Mucosa of descending colon (tissue), 3 donors: ENCODE measurements at regions not wholly inside any gene's neighbourhood (a gene's known extent, or its start where the extent isn't known, plus 50 kb on each side); places are given as distances from the start of the nearest gene placed in this dataset.

ENCODE experiments used
- ATAC-seq: fragments of 200-7000 bp; cut with Tn5 transposase; one replicate; pipeline ENCODE4 v1.9.1; 2020; ENCODE audit warnings: mild to moderate bottlenecking, moderate library complexity
- DNase-seq, 3 donors: peaks; one replicate each; pipeline ENCODE4 v3.0.0-alpha.2; 2020
- H3K36me3 ChIP-seq: fragments of 200-600 bp; one replicate; pipeline ENCODE4 v1.8.0; 2021; ENCODE audit warnings: low read depth, mild to moderate bottlenecking
- H3K4me1 ChIP-seq: fragments of 200-600 bp; one replicate; pipeline ENCODE4 v1.8.0; 2021; ENCODE audit warnings: low read depth, mild to moderate bottlenecking
- H3K4me3 ChIP-seq: fragments of 200-600 bp; one replicate; pipeline ENCODE4 v1.8.0; 2021; ENCODE audit warnings: mild to moderate bottlenecking
- H3K9me3 ChIP-seq: fragments of 200-600 bp; one replicate; pipeline ENCODE4 v1.8.0; 2021; ENCODE audit warnings: mild to moderate bottlenecking
- intact Hi-C, 2 donors: fragments of 100-400 bp; cut with DNase I in 1 of 2; cut with micrococcal nuclease in 1 of 2; formaldehyde crosslinking; loops; one replicate each; pipeline versions ENCODE4 v1.11.0 to v1.11.1; 2022; cut with DNase I, micrococcal nuclease
- TF ChIP-seq, protein P1 (sequence below): fragments of 200-600 bp; IDR thresholded peaks from one replicate; pipeline ENCODE4 v1.8.0; 2022; ENCODE audit warnings: antibody characterized with exemption, mild to moderate bottlenecking
- donor health status: DM: no; HTN: no; CAD: no; lungs with moderate emphysema.
- donor health status: DM: no; HTN: no; CAD: no.
- donor health status: DM: no; HTN: yes; CAD: no.

DNA sequence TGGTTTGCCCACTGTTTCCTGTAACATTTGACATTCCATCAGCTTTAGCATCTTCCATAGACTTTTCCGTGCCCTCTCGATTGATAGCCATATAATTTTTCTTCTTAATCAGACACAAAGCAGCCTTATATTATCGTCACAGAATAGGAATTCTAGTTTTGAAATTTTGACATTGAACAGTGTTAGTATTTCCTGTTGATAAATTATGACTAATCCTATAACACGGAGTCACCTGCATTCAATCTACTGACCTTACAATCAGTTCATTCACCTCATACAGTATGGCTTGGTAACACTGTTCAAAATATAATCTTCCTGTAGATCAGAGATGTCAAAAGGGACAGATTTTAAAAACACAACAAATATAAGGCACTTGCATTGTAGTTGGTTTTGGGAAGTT, 423.7 kb downstream of the C3orf38 start:
- no peak for ATAC-seq
- H3K36me3 ChIP-seq, result no peaks in the 10 kb centered on the region
- TF ChIP-seq, protein P1, sequence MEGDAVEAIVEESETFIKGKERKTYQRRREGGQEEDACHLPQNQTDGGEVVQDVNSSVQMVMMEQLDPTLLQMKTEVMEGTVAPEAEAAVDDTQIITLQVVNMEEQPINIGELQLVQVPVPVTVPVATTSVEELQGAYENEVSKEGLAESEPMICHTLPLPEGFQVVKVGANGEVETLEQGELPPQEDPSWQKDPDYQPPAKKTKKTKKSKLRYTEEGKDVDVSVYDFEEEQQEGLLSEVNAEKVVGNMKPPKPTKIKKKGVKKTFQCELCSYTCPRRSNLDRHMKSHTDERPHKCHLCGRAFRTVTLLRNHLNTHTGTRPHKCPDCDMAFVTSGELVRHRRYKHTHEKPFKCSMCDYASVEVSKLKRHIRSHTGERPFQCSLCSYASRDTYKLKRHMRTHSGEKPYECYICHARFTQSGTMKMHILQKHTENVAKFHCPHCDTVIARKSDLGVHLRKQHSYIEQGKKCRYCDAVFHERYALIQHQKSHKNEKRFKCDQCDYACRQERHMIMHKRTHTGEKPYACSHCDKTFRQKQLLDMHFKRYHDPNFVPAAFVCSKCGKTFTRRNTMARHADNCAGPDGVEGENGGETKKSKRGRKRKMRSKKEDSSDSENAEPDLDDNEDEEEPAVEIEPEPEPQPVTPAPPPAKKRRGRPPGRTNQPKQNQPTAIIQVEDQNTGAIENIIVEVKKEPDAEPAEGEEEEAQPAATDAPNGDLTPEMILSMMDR, result no peak

DNA sequence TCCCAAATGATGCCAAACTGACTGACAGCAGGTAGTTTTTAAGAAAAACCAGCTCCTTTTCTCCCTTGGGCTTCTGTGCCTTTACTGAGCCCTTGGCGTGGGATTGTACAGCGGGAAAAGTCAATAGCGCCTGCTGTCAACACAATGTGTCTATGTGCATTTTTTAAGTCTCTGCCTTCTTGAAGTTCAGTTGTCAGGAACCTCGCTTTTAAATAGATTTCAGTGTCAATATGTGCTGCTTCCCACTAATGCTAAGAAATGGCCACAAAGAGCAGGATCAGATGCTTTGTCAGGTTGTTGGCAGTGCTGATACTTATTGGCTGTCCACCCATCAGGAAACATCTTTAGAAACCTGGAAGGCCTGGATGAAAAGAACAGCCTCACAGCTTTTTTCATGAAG, 424.4 kb downstream of the C3orf38 start:
- no peaks in the 10 kb centered on the region for H3K4me1 ChIP-seq
- H3K36me3 ChIP-seq, result no peaks in the 10 kb centered on the region
- intact Hi-C loops, result no loop called here
- TF ChIP-seq, protein P1, result no peak
- H3K4me3 ChIP-seq, result no peak overlapping the region
- no peak for ATAC-seq
- peaks cover 9% of the 10 kb centered on the region for H3K9me3 ChIP-seq
- no peak for DNase-seq

More for the DNA sequence above, 423.7 kb downstream of the C3orf38 start:
- H3K4me3 ChIP-seq, result no peak overlapping the region
- H3K4me1 ChIP-seq, result no peaks in the 10 kb centered on the region
- intact Hi-C loops, result no loop called here
- no peak for DNase-seq
- H3K9me3 ChIP-seq, result peaks cover 9% of the 10 kb centered on the region

DNA sequence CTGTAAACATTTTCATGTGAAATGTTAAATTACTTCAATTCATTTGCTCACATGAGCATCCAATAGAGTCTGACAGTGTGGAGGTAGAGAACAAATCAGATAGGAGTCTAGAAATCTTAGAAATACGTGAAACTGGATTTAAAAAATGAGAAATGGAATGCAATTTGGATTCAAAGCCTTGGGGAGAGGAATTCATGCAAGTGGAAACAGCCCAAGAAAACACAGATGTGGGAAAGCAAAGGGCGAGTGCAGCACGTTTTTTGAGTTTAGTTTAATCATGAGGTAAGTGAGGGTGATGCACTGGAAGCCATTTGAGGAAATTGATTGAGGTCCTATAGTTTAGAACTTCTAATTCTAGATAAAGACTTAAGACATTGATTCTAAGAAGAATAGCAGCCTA, 434.7 kb downstream of the C3orf38 start:
- no peaks in the 10 kb centered on the region for H3K4me1 ChIP-seq
- no peak overlapping the region for H3K4me3 ChIP-seq
- DNase-seq (no peak), ATAC-seq (no peak)
- TF ChIP-seq, protein P1, result no peak
- no peaks in the 10 kb centered on the region for H3K36me3 ChIP-seq
- intact Hi-C loops, result no loop called here
- no peaks in the 10 kb centered on the region for H3K9me3 ChIP-seq

DNA sequence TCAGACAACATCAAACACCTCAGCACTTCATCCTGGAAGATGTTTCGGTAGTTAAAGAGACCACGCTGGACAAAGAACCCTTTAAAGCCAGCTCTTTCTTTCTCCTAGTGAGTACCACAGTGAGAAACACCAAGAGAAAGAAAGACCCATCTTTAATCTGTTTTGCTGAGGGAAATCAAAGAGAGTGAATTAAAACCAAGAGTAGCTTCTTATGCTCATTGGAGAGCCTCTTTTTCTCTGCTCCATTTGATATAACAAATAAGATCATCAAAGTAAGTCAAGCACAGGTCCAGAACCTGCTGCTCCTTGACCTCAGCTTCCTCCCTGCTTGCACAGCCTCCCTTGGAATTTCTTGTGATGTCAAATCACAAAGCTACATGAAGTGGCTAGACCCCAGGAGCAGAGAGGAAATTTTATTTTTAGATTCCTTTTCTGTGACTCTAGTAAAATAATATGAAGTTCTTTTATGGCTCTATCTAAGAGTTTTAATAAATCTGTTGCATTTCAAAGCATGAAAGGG, 436.4 kb downstream of the C3orf38 start:
- no peaks in the 10 kb centered on the region for H3K4me1 ChIP-seq
- H3K4me3 ChIP-seq, result no peak overlapping the region
- no peaks in the 10 kb centered on the region for H3K36me3 ChIP-seq
- H3K9me3 ChIP-seq, result no peaks in the 10 kb centered on the region
- no peak for ATAC-seq
- intact Hi-C loops, result no loop called here
- TF ChIP-seq, protein P1, result no peak
- no peak for DNase-seq

DNA sequence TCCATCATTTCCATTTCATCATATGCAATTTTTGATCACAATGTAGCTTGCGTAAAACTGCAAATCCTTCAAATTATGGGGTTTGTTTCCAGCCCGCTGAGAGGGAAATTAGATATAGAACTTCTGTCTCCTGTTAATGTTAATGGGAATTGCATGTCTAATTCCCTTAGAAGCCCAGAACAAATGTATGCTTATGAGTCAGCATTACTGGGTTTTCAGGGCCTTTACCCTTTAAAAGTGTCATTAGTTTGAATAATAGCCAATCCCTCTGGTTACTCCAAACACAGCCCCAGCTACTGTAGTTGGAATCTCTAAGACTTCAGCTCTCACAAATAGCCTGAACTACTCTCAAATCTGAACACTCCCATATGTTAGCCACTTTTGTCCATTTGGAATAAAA, 439.4 kb downstream of the C3orf38 start:
- ATAC-seq, result no peak
- Histone ChIP-seq H3K4me3 (no peak overlapping the region), H3K9me3 (no peaks in the 10 kb centered on the region), H3K4me1 (no peaks in the 10 kb centered on the region), H3K36me3 (no peaks in the 10 kb centered on the region)
- TF ChIP-seq, protein P1, result no peak
- intact Hi-C loops, result no loop called here
- DNase-seq, result no peak

DNA sequence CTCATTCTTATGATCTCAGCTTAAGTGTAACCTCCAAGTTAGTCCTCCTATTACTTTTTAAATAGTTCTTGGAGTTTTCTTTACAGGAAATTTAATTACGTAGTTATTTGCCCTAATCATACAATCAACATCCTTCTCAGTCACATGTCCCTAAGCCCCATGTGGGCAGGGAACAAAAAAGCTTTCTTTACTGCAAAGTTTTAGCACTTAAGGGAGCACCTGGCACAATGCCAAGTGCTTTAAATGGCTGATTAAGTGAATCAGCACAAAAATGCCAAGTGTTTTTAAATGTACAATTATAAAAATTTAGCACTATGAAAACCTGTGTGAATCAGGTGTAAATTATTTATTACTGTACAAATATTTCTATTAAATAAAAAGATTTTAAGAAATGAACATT, 445.3 kb downstream of the C3orf38 start:
- no peaks in the 10 kb centered on the region for H3K9me3 ChIP-seq
- H3K4me1 ChIP-seq, result no peaks in the 10 kb centered on the region
- no peaks in the 10 kb centered on the region for H3K36me3 ChIP-seq
- intact Hi-C loops, result no loop called here
- TF ChIP-seq, protein P1, result no peak
- ATAC-seq (no peak), DNase-seq (no peak)
- no peak overlapping the region for H3K4me3 ChIP-seq
